SU-DHL-6 (cell line): ENCODE measurements at regions not wholly inside any gene's neighbourhood (a gene's known extent, or its start where the extent isn't known, plus 50 kb on each side); places are given as distances from the start of the nearest gene placed in this dataset.

Experiments
- H2AFZ ChIP-seq: fragments of 200-600 bp; sonication (generic); 2 replicates; pipeline ENCODE4 v1.6.1; 2014; ENCODE audit warnings: low read depth, mild to moderate bottlenecking, moderate library complexity, mixed read lengths, antibody characterized with exemption, low read length; ENCODE audit not compliant: severe bottlenecking
- H3F3A ChIP-seq: fragments of 200-600 bp; shearing (Covaris generic); 2 replicates; pipeline ENCODE4 v1.6.0; 2016; ENCODE audit warnings: antibody characterized with exemption, mild to moderate bottlenecking; ENCODE audit not compliant: insufficient read depth
- H3K27ac ChIP-seq: fragments of 200-600 bp; sonication (generic); 2 replicates; pipeline ENCODE4 v1.5.1; 2016; ENCODE audit warnings: low read depth, mild to moderate bottlenecking, low read length, moderate library complexity, mixed read lengths
- H3K27me3 ChIP-seq: fragments of 200-600 bp; sonication (generic), shearing (Covaris generic); 2 replicates; pipeline ENCODE4 v1.6.0; 2014; ENCODE audit warnings: mild to moderate bottlenecking, low read length
- H3K36me3 ChIP-seq: fragments of 200-600 bp; sonication (generic); 2 replicates; pipeline ENCODE4 v1.6.1; 2014; ENCODE audit warnings: mild to moderate bottlenecking, low read length, mixed read lengths
- H3K4me2 ChIP-seq: fragments of 300-600, 200-600 bp; shearing (Covaris generic), sonication (generic); 2 replicates; pipeline ENCODE4 v1.6.0; 2014; ENCODE audit warnings: low read length, low read depth, mild to moderate bottlenecking; ENCODE audit not compliant: poor library complexity, severe bottlenecking
- H3K4me3 ChIP-seq: fragments of 200-600 bp; sonication (generic); 2 replicates; pipeline ENCODE4 v1.5.1; 2014; ENCODE audit warnings: antibody characterized with exemption, low read length, mild to moderate bottlenecking, mixed read lengths; ENCODE audit not compliant: insufficient read depth, poor library complexity, severe bottlenecking
- H3K79me2 ChIP-seq: fragments of 200-600 bp; sonication (generic); 2 replicates; pipeline ENCODE4 v1.6.1; 2014; ENCODE audit warnings: mild to moderate bottlenecking, low read length, moderate library complexity; ENCODE audit not compliant: insufficient read depth
- H3K9ac ChIP-seq: fragments of 200-600 bp; sonication (generic); 2 replicates; pipeline ENCODE4 v1.7.0; 2014; ENCODE audit warnings: mild to moderate bottlenecking, low read length
- H3K9me2 ChIP-seq: fragments of 200-600 bp; sonication (generic); replicated peaks from 2 replicates; pipeline ENCODE4 v1.6.1; 2014; ENCODE audit warnings: low read length; ENCODE audit not compliant: insufficient read depth
- H3K9me3 ChIP-seq: fragments of 200-600 bp; sonication (generic); 2 replicates; pipeline ENCODE4 v1.6.1; 2014; ENCODE audit warnings: low read length, mixed read lengths; ENCODE audit not compliant: insufficient read depth
- H4K20me1 ChIP-seq: fragments of 200-600 bp; sonication (generic); 2 replicates; pipeline ENCODE4 v1.6.1; 2014; ENCODE audit warnings: low read depth, mild to moderate bottlenecking, antibody characterized with exemption, low read length, moderate library complexity, mixed read lengths
- CTCF ChIP-seq: fragments of 200-600 bp; sonication (generic); IDR thresholded peaks from one replicate; pipeline ENCODE4 v1.5.1; 2017; ENCODE audit warnings: antibody characterized with exemption, mild to moderate bottlenecking, low read length, moderate library complexity; ENCODE audit not compliant: insufficient read depth, poor library complexity, severe bottlenecking
- EZH2phosphoT487 ChIP-seq: fragments of 200-600 bp; sonication (generic), shearing (Covaris generic); conservative IDR thresholded peaks from 2 replicates; pipeline ENCODE4 v1.6.1; 2018; ENCODE audit warnings: mild to moderate bottlenecking, antibody characterized with exemption, low read length, moderate library complexity, mixed read lengths

GRCh38 chr7:47194516-47195057 lies 387.3 kb downstream of the TNS3 start:
- no peak overlapping the region for H3K4me2 ChIP-seq
- H3K9me3 ChIP-seq: no peaks in the 10 kb centered on the region
- no peak overlapping the region for H2AFZ ChIP-seq
- no peak overlapping the region for H3K4me3 ChIP-seq
- H3F3A ChIP-seq: no peaks in the 10 kb centered on the region
- H3K27ac ChIP-seq: no peak overlapping the region
- no peaks in the 10 kb centered on the region for H3K27me3 ChIP-seq
- no peaks in the 10 kb centered on the region for H3K36me3 ChIP-seq
- no peaks in the 10 kb centered on the region for H4K20me1 ChIP-seq
- H3K79me2 ChIP-seq: no peaks in the 10 kb centered on the region
- H3K9ac ChIP-seq: no peak overlapping the region
- TF ChIP-seq EZH2phosphoT487: no peak
- TF ChIP-seq CTCF: no peak
- no peaks in the 10 kb centered on the region for H3K9me2 ChIP-seq

- no peak overlapping the region for H3K4me3 ChIP-seq
Observed at GRCh38 chr7:47192978-47193377, 388.9 kb downstream of the TNS3 start.

GRCh38 chr7:47191876-47192291 lies 390.0 kb downstream of the TNS3 start:
- Histone ChIP-seq H3K4me2 (no peak overlapping the region), H3K9me3 (no peaks in the 10 kb centered on the region), H3K9me2 (no peaks in the 10 kb centered on the region), H3K27me3 (no peaks in the 10 kb centered on the region), H3K27ac (no peak overlapping the region), H4K20me1 (no peaks in the 10 kb centered on the region), H3K4me3 (no peak overlapping the region), H3K36me3 (no peaks in the 10 kb centered on the region), H3K9ac (no peak overlapping the region), H3K79me2 (no peaks in the 10 kb centered on the region), H2AFZ (no peak overlapping the region), H3F3A (no peaks in the 10 kb centered on the region)
- no peak for TF ChIP-seq CTCF
- TF ChIP-seq EZH2phosphoT487: no peak

More at GRCh38 chr7:47192978-47193377, 388.9 kb downstream of the TNS3 start:
- no peaks in the 10 kb centered on the region for H3K9me2 ChIP-seq
- no peak overlapping the region for H3K9ac ChIP-seq
- H4K20me1 ChIP-seq: no peaks in the 10 kb centered on the region
- H3K9me3 ChIP-seq: no peaks in the 10 kb centered on the region
- H3K27me3 ChIP-seq: no peaks in the 10 kb centered on the region
- H3K36me3 ChIP-seq: no peaks in the 10 kb centered on the region
- no peak overlapping the region for H2AFZ ChIP-seq
- no peaks in the 10 kb centered on the region for H3F3A ChIP-seq
- H3K79me2 ChIP-seq: no peaks in the 10 kb centered on the region
- H3K4me2 ChIP-seq: no peak overlapping the region
- no peak for TF ChIP-seq CTCF
- no peak overlapping the region for H3K27ac ChIP-seq

- Histone ChIP-seq H3K27ac (no peak overlapping the region), H2AFZ (no peak overlapping the region), H3K9me3 (no peaks in the 10 kb centered on the region), H3K27me3 (no peaks in the 10 kb centered on the region), H3K4me3 (no peak overlapping the region), H3K79me2 (no peaks in the 10 kb centered on the region), H3K9ac (no peak overlapping the region), H3K9me2 (no peaks in the 10 kb centered on the region), H3K36me3 (no peaks in the 10 kb centered on the region), H3K4me2 (no peak overlapping the region), H3F3A (no peaks in the 10 kb centered on the region), H4K20me1 (no peaks in the 10 kb centered on the region)
- TF ChIP-seq CTCF (no peak), EZH2phosphoT487 (no peak)
Observed at GRCh38 chr7:47191316-47191715, 390.6 kb downstream of the TNS3 start.
